ENCODE measurements at regions not wholly inside any gene's neighbourhood (a gene's known extent, or its start where the extent isn't known, plus 50 kb on each side); places are given as distances from the start of the nearest gene placed in this dataset.

DNA sequence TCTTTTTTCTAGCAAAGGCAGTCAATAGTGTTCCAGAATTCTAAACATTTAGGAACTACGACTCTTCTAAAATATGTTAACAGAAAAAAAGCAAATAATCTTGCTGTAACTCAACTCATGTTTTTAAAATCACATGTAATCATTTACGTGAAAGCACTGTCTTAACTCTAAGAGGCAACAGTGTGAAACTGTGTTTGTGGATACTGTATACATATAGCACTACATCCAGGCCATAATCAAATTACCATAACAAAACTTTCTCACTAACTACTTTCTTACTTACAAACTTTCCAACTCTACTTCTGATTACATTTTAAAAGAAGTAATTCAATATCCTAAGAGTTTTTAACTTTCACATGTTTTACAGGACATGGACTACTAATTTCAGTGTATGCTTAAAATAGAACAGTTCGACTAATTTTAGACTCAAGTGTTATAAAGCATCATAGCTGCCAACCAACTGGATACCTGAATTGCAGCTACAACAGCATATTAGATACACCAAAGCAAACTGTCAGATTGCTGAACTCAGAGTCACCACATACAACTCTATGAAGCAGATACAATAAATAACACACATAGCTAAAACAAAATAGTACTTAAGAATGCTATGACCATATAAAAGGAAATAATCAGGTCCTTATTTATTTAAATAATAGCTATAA, 121.6 kb upstream of the BEND6 start:
- TF ChIP-seq POLR2AphosphoS5 (IDR thresholded peaks at IDR 0.05; ENCODE audit: low read depth, low read length) (no peak), CBX3 (IDR thresholded peaks at IDR 0.05; ENCODE audit: low read depth) (no peak), YY1 (IDR thresholded peaks at IDR 0.05; ENCODE audit: extremely low read depth, insufficient replicate concordance, low read depth, low read length) (no peak), POLR2A (IDR thresholded peaks at IDR 0.05; ENCODE audit: borderline replicate concordance, extremely low read depth, insufficient read depth, insufficient read length) (no peak), EZH2 (IDR thresholded peaks at IDR 0.05) (no peak), JUND (IDR thresholded peaks at IDR 0.05) (no peak), RAD21 (IDR thresholded peaks at IDR 0.05; ENCODE audit: low read depth) (no peak), ZNF274 (IDR thresholded peaks at IDR 0.05; ENCODE audit: low read depth, low read length) (no peak), EZH2phosphoT487 (IDR thresholded peaks at IDR 0.05; ENCODE audit: borderline replicate concordance) (no peak)
- TF ChIP-seq, protein P1, sequence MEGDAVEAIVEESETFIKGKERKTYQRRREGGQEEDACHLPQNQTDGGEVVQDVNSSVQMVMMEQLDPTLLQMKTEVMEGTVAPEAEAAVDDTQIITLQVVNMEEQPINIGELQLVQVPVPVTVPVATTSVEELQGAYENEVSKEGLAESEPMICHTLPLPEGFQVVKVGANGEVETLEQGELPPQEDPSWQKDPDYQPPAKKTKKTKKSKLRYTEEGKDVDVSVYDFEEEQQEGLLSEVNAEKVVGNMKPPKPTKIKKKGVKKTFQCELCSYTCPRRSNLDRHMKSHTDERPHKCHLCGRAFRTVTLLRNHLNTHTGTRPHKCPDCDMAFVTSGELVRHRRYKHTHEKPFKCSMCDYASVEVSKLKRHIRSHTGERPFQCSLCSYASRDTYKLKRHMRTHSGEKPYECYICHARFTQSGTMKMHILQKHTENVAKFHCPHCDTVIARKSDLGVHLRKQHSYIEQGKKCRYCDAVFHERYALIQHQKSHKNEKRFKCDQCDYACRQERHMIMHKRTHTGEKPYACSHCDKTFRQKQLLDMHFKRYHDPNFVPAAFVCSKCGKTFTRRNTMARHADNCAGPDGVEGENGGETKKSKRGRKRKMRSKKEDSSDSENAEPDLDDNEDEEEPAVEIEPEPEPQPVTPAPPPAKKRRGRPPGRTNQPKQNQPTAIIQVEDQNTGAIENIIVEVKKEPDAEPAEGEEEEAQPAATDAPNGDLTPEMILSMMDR (IDR thresholded peaks at IDR 0.05 in 2 of 3, conservative IDR thresholded peaks at IDR 0.05 in 1 of 3; ENCODE audit: borderline replicate concordance in 1 of 3, insufficient read depth in 1 of 3, low read depth in 2 of 3, low read length in 2 of 3) = no peak
- TF ChIP-seq, protein P2, sequence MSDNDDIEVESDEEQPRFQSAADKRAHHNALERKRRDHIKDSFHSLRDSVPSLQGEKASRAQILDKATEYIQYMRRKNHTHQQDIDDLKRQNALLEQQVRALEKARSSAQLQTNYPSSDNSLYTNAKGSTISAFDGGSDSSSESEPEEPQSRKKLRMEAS (IDR thresholded peaks at IDR 0.05) = no peak
